ENCODE measurements at regions not wholly inside any gene's neighbourhood (a gene's known extent, or its start where the extent isn't known, plus 50 kb on each side); places are given as distances from the start of the nearest gene placed in this dataset.

GRCh38 chr1:58005212-58005611, 541.3 kb downstream of the OMA1 start:
- no peaks in the 10 kb centered on the region for H3K9me3 Mint-ChIP-seq
- H3K36me3 Mint-ChIP-seq (ENCODE audit: low read depth), result no peaks in the 10 kb centered on the region
- ChIA-PET CTCF (no interaction called here), POLR2A (no interaction called here)
- DNase-seq, result no peak
- no peak overlapping the region for H3K27ac Mint-ChIP-seq
- H3K4me3 Mint-ChIP-seq, result no peak overlapping the region
- peaks cover 13% of the 10 kb centered on the region for H3K27me3 Mint-ChIP-seq
- no peak for TF ChIP-seq CTCF (IDR thresholded peaks at IDR 0.05)
- no peaks in the 10 kb centered on the region for H3K4me1 Mint-ChIP-seq
- ATAC-seq (ENCODE audit: low read depth), result no peak
- intact Hi-C loops (cut with micrococcal nuclease), result no loop called here

DNA sequence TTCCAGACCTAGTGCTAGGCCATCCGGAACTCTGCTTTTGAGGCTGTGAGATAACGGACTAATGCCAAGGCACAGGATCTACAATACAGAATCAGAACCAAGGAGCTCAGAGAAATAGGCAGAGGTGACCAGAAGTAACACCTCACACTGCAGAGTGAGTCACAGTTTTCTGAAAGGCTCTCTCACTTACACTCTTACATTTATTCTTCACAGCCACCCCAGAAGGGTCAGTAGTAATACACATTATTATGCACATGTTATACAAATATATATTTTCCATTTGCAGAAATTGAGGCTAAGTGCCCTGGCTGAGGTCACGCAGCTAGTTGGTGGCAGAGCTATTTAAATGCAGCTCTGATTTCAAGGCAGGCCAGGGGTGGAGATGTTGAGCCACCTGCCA, 542.5 kb downstream of the OMA1 start:
- ATAC-seq (ENCODE audit: low read depth) (no peak), DNase-seq (no peak)
- TF ChIP-seq CTCF (IDR thresholded peaks at IDR 0.05), result no peak
- Mint-ChIP-seq H3K27me3 (peaks cover 14% of the 10 kb centered on the region), H3K9me3 (no peaks in the 10 kb centered on the region), H3K36me3 (ENCODE audit: low read depth) (no peaks in the 10 kb centered on the region), H3K4me3 (no peak overlapping the region), H3K27ac (no peak overlapping the region), H3K4me1 (no peaks in the 10 kb centered on the region)
- ChIA-PET POLR2A (no interaction called here), CTCF (no interaction called here)
- intact Hi-C loops (cut with micrococcal nuclease), result no loop called here

- H3K27me3 Mint-ChIP-seq, result peaks cover 14% of the 10 kb centered on the region
- H3K9me3 Mint-ChIP-seq, result no peaks in the 10 kb centered on the region
- H3K4me3 Mint-ChIP-seq, result no peak overlapping the region
- H3K36me3 Mint-ChIP-seq (ENCODE audit: low read depth), result no peaks in the 10 kb centered on the region
- ChIA-PET POLR2A (no interaction called here), CTCF (no interaction called here)
- DNase-seq, result no peak
- no peaks in the 10 kb centered on the region for H3K4me1 Mint-ChIP-seq
- no peak for TF ChIP-seq CTCF (IDR thresholded peaks at IDR 0.05)
- no peak for ATAC-seq (ENCODE audit: low read depth)
- H3K27ac Mint-ChIP-seq, result no peak overlapping the region
- intact Hi-C loops (cut with micrococcal nuclease), result no loop called here
Measured at GRCh38 chr1:58003059-58003458, 543.5 kb downstream of the OMA1 start.

GRCh38 chr1:58000821-58001220, 545.7 kb downstream of the OMA1 start:
- H3K27ac Mint-ChIP-seq, result no peak overlapping the region
- no peaks in the 10 kb centered on the region for H3K36me3 Mint-ChIP-seq (ENCODE audit: low read depth)
- no peak for ATAC-seq (ENCODE audit: low read depth)
- peaks cover 14% of the 10 kb centered on the region for H3K27me3 Mint-ChIP-seq
- no peak for TF ChIP-seq CTCF (IDR thresholded peaks at IDR 0.05)
- CTCF ChIA-PET, result no interaction called here
- peaks cover 6% of the 10 kb centered on the region for H3K9me3 Mint-ChIP-seq
- H3K4me1 Mint-ChIP-seq, result no peaks in the 10 kb centered on the region
- no peak overlapping the region for H3K4me3 Mint-ChIP-seq
- POLR2A ChIA-PET, result no interaction called here
- DNase-seq, result no peak
- intact Hi-C loops (cut with micrococcal nuclease), result no loop called here

DNA sequence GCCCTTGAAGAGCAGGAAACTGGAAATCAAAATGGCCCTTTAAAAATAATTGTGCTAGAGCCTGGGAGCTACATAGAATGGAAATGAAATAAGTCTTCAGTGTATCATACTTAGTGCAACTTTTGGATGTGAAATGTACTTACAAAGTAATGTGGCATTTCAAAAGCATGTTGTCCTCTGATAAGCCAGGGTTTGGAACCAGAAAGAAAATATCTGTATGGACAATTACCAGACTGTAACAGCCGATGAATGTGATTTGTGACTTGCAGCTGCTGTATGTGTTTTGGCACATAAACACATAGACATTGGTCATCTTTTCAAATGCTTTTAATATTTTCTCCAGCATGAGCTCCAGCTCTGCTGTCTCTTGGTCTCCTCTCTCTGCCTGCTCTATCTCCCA, 546.4 kb downstream of the OMA1 start:
- Mint-ChIP-seq H3K4me1 (no peaks in the 10 kb centered on the region), H3K36me3 (ENCODE audit: low read depth) (no peaks in the 10 kb centered on the region), H3K27ac (no peak overlapping the region), H3K9me3 (peaks cover 6% of the 10 kb centered on the region), H3K4me3 (no peak overlapping the region), H3K27me3 (peaks cover 14% of the 10 kb centered on the region)
- ChIA-PET CTCF (no interaction called here), POLR2A (no interaction called here)
- ATAC-seq (ENCODE audit: low read depth), result no peak
- TF ChIP-seq CTCF (IDR thresholded peaks at IDR 0.05), result no peak
- intact Hi-C loops (cut with micrococcal nuclease), result no loop called here
- DNase-seq, result no peak
